HepG2 (cell line): ENCODE measurements at regions not wholly inside any gene's neighbourhood (a gene's known extent, or its start where the extent isn't known, plus 50 kb on each side); places are given as distances from the start of the nearest gene placed in this dataset.

Source experiments
- ATAC-seq: fragments of 200-7000 bp; cut with Tn5 transposase; 3 replicates; pipeline ENCODE4 v1.9.1; 2020; ENCODE audit warnings: mild to moderate bottlenecking, moderate library complexity
- BruUV-seq: library from RNA; stranded (reverse); fragments of 400-500 nt; replicated peaks from 2 replicates; lab custom pipeline; 2021; lab: Mats Ljungman, UMichigan
- CTCF ChIA-PET: fragments of 300-600 bp; formaldehyde crosslinking; extraction: SDS; loops from one replicate; lab custom pipeline; 2021; ENCODE audit warnings: low total read pairs, inconsistent platforms, low intra/inter-chr PET ratio; lab: Yijun Ruan, JAX
- POLR2A ChIA-PET: fragments of 350-600 bp; sonication (Branson Sonifier 250); formaldehyde crosslinking; loops from one replicate; lab custom pipeline; 2020; ENCODE audit warnings: antibody characterized with exemption, inconsistent platforms; lab: Yijun Ruan, JAX
- DNase-seq: peaks from one replicate; pipeline ENCODE4 v3.0.0-alpha.2; 2015; ENCODE audit warnings: low spot score
- FAIRE-seq: peaks from 3 replicates; lab custom pipeline; 2011; peaks lifted over from hg19 to GRCh38; lab: Jason Lieb, UNC
- H2AFZ ChIP-seq: one replicate; pipeline ENCODE4 v1.6.1; 2011; ENCODE audit warnings: low read length, inconsistent platforms
- H3K27ac ChIP-seq: fragments of 300-600 bp; 3 replicates; pipeline ENCODE4 v1.8.0; 2011; ENCODE audit warnings: mixed run types, mild to moderate bottlenecking, mixed read lengths, low read length, inconsistent platforms; ENCODE audit not compliant: insufficient read depth; ENCODE audit errors: extremely low read length
- H3K27me3 ChIP-seq, 2 experiments: fragments of 200-600 bp in 1 of 2; 2 replicates in 1 of 2; 3 replicates in 1 of 2; pipeline versions ENCODE4 v1.6.0 to v1.8.0; 2011; ENCODE audit warnings: low read length in 2 of 2, mild to moderate bottlenecking in 2 of 2, moderate library complexity in 2 of 2, inconsistent platforms in 1 of 2; ENCODE audit not compliant: insufficient read depth in 2 of 2, control insufficient read depth in 1 of 2
- H3K36me3 ChIP-seq, 2 experiments: fragments of 200-600 bp in 1 of 2; replicated peaks in 1 of 2; 2 replicates in 1 of 2; 3 replicates in 1 of 2; pipeline versions ENCODE4 v1.5.1 to v1.8.0; 2011; ENCODE audit warnings: low read length in 2 of 2, inconsistent platforms in 1 of 2; ENCODE audit not compliant: insufficient read depth in 2 of 2, control insufficient read depth in 1 of 2
- H3K4me1 ChIP-seq: 2 replicates; pipeline ENCODE4 v1.5.1; 2012; ENCODE audit warnings: low read length, inconsistent platforms; ENCODE audit not compliant: insufficient read depth
- H3K4me2 ChIP-seq: 2 replicates; pipeline ENCODE4 v1.6.0; 2011; ENCODE audit warnings: low read depth, low read length, inconsistent platforms
- H3K4me3 ChIP-seq, 3 experiments: fragments of 200-600 bp in 1 of 3; sonication (generic), shearing (Covaris generic) in 1 of 3; replicated peaks in 1 of 3; 2 replicates each; pipeline ENCODE4 v1.5.1; 2011 to 2016; ENCODE audit warnings: low read length in 3 of 3, inconsistent platforms in 2 of 3, low read depth in 2 of 3, mild to moderate bottlenecking in 2 of 3, control low read depth in 1 of 3, mixed read lengths in 1 of 3; ENCODE audit not compliant: insufficient read depth in 1 of 3
- H3K79me2 ChIP-seq: one replicate; pipeline ENCODE4 v1.6.1; 2011; ENCODE audit warnings: low read length, inconsistent platforms; ENCODE audit not compliant: insufficient read depth
- H3K9ac ChIP-seq: 2 replicates; pipeline ENCODE4 v1.6.0; 2011; ENCODE audit warnings: mild to moderate bottlenecking, low read depth, low read length, inconsistent platforms; ENCODE audit not compliant: insufficient read depth
- H3K9me3 ChIP-seq: 2 replicates; pipeline ENCODE4 v1.5.1; 2012; ENCODE audit warnings: mild to moderate bottlenecking, low read length
- H4K20me1 ChIP-seq: 2 replicates; pipeline ENCODE4 v1.6.0; 2011; ENCODE audit warnings: inconsistent platforms, mild to moderate bottlenecking, low read length, moderate library complexity; ENCODE audit not compliant: insufficient read depth
- BRCA1 ChIP-seq: sonication (generic); formaldehyde crosslinking; IDR thresholded peaks from 2 replicates; pipeline ENCODE4 v1.4.0; 2020; ENCODE audit warnings: missing genetic modification reagents
- DNMT3B ChIP-seq: conservative IDR thresholded peaks from 2 replicates; pipeline ENCODE4 v1.6.1; 2016; ENCODE audit warnings: missing biosample characterization, control low read depth
- IKZF4 ChIP-seq: sonication (generic); formaldehyde crosslinking; IDR thresholded peaks from 2 replicates; pipeline ENCODE4 v1.5.1; 2020; ENCODE audit warnings: borderline replicate concordance, mild to moderate bottlenecking, low read depth, missing genetic modification reagents; ENCODE audit errors: not compliant biosample characterization
- PHF5A ChIP-seq: IDR thresholded peaks from one replicate; pipeline ENCODE4 v1.6.1; 2018; ENCODE audit warnings: low read depth, missing genetic modification reagents; ENCODE audit not compliant: unreplicated experiment
- THYN1 ChIP-seq: sonication (generic); formaldehyde crosslinking; IDR thresholded peaks from 2 replicates; pipeline ENCODE4 v1.8.1; 2023; ENCODE audit warnings: low read depth, mild to moderate bottlenecking, moderate library complexity, missing genetic modification reagents, borderline replicate concordance
- ZNF510 ChIP-seq: sonication (generic); formaldehyde crosslinking; IDR thresholded peaks from 2 replicates; pipeline ENCODE4 v1.4.0; 2020; ENCODE audit warnings: low read depth, mild to moderate bottlenecking, missing genetic modification reagents
- WGBS: methylation state at CpG from one replicate; pipeline ENCODE4 v1.1.6; 2017; ENCODE audit warnings: low lambda C conversion rate; 5-methylcytosine and 5-hydroxymethylcytosine counted together
- in situ Hi-C: cut with HindIII; loops from 2 replicates; pipeline ENCODE4 v1.10.0; 2017; ENCODE audit warnings: low pct_unique_long_range_greater_than_20kb; ENCODE audit not compliant: extremely low pct_ligation_motif_present
- intact Hi-C: fragments of 100-400 bp; cut with micrococcal nuclease; formaldehyde crosslinking; loops from one replicate; pipeline ENCODE4 v1.10.0; 2022; ENCODE audit not compliant: unreplicated experiment
- TF ChIP-seq, protein P1 (sequence below): sonication (generic); formaldehyde crosslinking; IDR thresholded peaks from 2 replicates; pipeline ENCODE4 v1.9.0; 2022; ENCODE audit warnings: missing genetic modification reagents, mild to moderate bottlenecking, borderline replicate concordance
- TF ChIP-seq, protein P2 (sequence below): sonication (generic); formaldehyde crosslinking; IDR thresholded peaks from 2 replicates; pipeline ENCODE4 v1.9.0; 2021; ENCODE audit warnings: missing genetic modification reagents, borderline replicate concordance

DNA sequence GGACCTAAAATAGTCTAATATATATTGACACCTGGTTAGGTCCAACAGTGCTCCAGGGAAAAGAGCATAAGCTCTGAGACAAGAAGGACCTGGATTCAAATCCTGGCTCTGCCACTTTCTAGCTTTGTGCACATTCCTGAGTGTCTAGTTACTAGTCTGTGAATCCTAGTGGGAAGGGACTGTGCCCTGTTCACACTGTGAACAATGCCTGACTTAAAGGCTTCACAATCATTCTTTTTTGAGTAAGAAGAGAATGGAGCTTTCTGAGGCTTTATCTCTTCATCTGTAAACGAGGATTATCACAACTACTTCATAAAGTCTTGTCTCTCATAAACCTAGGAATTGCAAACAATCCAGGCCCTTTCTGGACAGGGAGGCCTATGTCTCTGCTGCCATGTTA is 235.9 kb downstream of the SOX2 start:
- BruUV-seq: no TSS peak
- Histone ChIP-seq H3K9ac (no peak overlapping the region), H3K27me3 (no peaks in the 10 kb centered on the region), H3K36me3 (no peaks in the 10 kb centered on the region), H3K27ac (no peak overlapping the region), H3K79me2 (no peaks in the 10 kb centered on the region), H4K20me1 (no peaks in the 10 kb centered on the region), H2AFZ (no peak overlapping the region), H3K4me2 (no peak overlapping the region), H3K9me3 (no peaks in the 10 kb centered on the region), H3K4me1 (no peaks in the 10 kb centered on the region), H3K4me3 (no peak overlapping the region)
- TF ChIP-seq IKZF4 (CRISPR knock-in tag) (no peak), ZNF510 (no peak), DNMT3B (CRISPR knock-in tag) (no peak), PHF5A (CRISPR knock-in tag) (no peak), BRCA1 (no peak), THYN1 (CRISPR knock-in tag) (no peak)
- TF ChIP-seq, protein P1, sequence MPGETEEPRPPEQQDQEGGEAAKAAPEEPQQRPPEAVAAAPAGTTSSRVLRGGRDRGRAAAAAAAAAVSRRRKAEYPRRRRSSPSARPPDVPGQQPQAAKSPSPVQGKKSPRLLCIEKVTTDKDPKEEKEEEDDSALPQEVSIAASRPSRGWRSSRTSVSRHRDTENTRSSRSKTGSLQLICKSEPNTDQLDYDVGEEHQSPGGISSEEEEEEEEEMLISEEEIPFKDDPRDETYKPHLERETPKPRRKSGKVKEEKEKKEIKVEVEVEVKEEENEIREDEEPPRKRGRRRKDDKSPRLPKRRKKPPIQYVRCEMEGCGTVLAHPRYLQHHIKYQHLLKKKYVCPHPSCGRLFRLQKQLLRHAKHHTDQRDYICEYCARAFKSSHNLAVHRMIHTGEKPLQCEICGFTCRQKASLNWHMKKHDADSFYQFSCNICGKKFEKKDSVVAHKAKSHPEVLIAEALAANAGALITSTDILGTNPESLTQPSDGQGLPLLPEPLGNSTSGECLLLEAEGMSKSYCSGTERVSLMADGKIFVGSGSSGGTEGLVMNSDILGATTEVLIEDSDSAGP (CRISPR knock-in tag): no peak
- TF ChIP-seq, protein P2, sequence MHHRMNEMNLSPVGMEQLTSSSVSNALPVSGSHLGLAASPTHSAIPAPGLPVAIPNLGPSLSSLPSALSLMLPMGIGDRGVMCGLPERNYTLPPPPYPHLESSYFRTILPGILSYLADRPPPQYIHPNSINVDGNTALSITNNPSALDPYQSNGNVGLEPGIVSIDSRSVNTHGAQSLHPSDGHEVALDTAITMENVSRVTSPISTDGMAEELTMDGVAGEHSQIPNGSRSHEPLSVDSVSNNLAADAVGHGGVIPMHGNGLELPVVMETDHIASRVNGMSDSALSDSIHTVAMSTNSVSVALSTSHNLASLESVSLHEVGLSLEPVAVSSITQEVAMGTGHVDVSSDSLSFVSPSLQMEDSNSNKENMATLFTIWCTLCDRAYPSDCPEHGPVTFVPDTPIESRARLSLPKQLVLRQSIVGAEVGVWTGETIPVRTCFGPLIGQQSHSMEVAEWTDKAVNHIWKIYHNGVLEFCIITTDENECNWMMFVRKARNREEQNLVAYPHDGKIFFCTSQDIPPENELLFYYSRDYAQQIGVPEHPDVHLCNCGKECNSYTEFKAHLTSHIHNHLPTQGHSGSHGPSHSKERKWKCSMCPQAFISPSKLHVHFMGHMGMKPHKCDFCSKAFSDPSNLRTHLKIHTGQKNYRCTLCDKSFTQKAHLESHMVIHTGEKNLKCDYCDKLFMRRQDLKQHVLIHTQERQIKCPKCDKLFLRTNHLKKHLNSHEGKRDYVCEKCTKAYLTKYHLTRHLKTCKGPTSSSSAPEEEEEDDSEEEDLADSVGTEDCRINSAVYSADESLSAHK: no peak
- intact Hi-C loops: loop anchor here (1.0 to 10.0 kb wide), 2 partner anchors 243 to 311 kb away; no protein-coding TSS in a partner anchor
- CTCF ChIA-PET: interaction anchor here (1.7 kb wide), 1 partner anchor 311 kb away, joined by 3 read pairs; no protein-coding TSS in a partner anchor
- POLR2A ChIA-PET: no interaction called here
- ATAC-seq: no peak
- DNase-seq: no peak
- in situ Hi-C loops: no loop called here
- 0% methylated on average over 1 of the region's 1 CpG for WGBS
- no peak for FAIRE-seq
